CD4-positive, alpha-beta T cell treated with Interleukin-10 for 1 hour (primary cell): ENCODE measurements at regions not wholly inside any gene's neighbourhood (a gene's known extent, or its start where the extent isn't known, plus 50 kb on each side); places are given as distances from the start of the nearest gene placed in this dataset.

Experiments used
- DNase-seq: peaks from one replicate; pipeline ENCODE4 v3.0.0-alpha.2; 2020

- DNase-seq, result no peak
Observed at GRCh38 chr12:13375583-13376345, 179.2 kb downstream of the EMP1 start.

DNA sequence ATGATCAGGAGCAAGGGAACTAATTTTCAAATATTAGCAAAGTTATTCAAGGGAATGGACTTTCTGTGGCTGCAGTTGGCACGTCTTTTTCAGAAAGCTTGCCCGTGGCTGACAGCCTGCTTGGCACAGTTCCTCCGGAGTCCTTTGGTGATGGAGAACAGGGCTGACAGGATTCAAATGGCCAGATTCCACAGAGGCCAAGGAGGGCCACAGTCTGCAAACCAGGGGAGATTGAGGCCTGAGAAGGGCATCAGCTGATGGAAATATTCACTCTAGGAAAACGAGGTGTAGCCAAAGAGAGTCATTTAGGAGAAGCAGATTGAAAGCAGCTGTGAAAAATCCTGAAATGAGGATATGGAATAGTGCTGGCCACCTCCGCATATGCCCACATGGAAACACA, 178.3 kb downstream of the EMP1 start:
- no peak for DNase-seq

GRCh38 chr12:13373803-13374202, 177.3 kb downstream of the EMP1 start:
- no peak for DNase-seq

GRCh38 chr12:13373131-13373530, 176.6 kb downstream of the EMP1 start:
- DNase-seq, result no peak

GRCh38 chr12:13372386-13372785, 175.9 kb downstream of the EMP1 start:
- DNase-seq, result no peak

- no peak for DNase-seq
Observed at GRCh38 chr12:13371797-13372196, 175.3 kb downstream of the EMP1 start.

GRCh38 chr12:13371367-13371766, 174.8 kb downstream of the EMP1 start:
- DNase-seq, result no peak

- no peak for DNase-seq
Observed at GRCh38 chr12:13369474-13370056, 173.0 kb downstream of the EMP1 start.

- DNase-seq, result no peak
Observed at GRCh38 chr12:13368971-13369370, 172.4 kb downstream of the EMP1 start.

DNA sequence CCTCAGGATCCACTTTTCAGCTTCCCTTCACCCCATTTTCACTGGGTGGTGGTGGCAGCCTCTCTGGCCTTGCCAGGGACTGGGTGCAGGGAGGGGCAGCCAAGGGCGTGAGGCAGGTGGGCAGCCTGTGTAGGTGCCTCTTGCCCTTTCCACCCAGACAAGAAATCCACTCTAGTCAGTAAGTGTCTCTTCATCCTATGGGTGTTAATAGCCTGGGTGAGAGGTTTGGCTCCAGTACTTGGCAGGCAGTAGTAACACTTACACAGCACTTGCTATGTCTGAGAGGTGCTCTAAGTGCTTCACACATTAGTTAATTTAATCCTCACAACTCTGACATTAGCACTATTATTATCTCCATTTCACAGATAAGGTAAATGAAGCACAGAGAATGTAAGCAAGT, 171.9 kb downstream of the EMP1 start:
- no peak for DNase-seq

GRCh38 chr12:13367973-13368372, 171.4 kb downstream of the EMP1 start:
- DNase-seq, result no peak

DNA sequence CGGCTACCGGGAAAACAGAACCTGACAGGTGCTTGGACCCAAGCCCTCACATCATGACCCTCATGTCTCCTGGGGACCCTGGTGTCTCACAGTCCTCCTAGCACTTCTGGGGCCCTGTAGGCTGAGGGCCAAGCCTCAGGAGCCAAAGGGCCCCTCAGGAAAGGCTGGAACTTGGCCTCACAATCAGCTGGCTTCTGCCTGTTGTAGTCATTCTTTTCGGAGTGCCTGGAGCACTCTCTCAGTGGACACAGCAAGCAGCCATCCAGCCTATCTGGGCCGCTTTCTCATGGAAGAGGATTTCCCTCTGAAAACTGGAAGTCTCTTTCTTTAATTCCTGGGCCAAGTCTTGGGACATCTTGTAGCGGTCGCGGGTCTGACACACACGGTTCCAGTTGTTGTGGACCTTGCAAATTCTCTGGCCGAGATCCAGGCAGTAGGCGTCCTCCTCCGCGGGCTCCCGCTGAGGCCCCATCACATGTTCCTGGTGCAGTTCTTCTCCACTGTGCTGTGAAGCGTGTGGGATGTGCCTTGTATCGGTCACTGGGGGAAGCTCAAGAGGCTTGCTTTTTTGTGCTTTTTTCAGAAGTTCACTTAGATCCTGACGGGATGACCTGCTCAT, 169.3 kb downstream of the EMP1 start:
- no peak for DNase-seq

GRCh38 chr12:13362260-13362841, 165.8 kb downstream of the EMP1 start:
- DNase-seq, result peak; percentile 25

DNA sequence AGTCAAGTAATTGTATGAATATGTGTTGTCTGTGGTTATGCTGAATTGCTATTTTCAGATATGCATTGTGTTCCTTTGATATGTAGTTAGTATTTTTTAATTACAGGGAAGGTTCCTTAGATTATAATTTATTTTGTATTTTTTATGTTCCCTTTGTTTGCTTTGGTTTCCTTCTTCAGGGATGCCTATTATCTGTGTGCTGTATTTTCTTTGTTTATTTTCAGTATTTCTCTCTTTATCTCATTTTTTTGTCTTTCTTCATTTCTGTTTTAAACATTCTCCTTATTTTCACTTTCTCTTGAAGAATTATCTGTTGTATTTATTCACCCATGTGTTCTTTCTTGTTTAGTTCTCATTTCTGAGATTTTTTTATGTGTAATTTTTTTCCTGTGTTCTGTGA, 163.1 kb downstream of the EMP1 start:
- DNase-seq, result no peak

DNA sequence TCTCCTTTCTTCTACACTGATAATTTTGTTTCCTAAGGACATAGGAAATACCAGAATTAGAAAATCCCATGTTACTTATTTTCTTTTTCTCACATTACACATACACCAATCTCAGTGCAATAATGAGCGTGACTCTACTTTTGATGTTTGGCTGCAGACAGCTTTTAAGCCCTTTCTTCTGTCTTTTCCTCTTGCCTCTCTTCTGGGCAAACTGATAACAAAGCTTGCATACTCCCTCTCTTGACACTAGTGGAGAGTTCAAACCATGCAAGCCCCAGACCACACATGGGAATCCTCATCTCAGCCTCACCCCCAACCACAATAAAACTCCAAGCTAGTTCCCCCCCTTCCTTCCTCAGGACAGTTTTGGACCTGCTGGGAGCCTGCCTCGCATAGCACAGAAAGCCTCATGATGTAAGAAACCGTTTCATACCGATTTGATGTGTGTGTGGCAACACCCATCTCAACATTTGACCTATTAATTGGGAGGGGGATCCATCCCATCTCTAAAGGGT, 161.9 kb downstream of the EMP1 start:
- no peak for DNase-seq

DNA sequence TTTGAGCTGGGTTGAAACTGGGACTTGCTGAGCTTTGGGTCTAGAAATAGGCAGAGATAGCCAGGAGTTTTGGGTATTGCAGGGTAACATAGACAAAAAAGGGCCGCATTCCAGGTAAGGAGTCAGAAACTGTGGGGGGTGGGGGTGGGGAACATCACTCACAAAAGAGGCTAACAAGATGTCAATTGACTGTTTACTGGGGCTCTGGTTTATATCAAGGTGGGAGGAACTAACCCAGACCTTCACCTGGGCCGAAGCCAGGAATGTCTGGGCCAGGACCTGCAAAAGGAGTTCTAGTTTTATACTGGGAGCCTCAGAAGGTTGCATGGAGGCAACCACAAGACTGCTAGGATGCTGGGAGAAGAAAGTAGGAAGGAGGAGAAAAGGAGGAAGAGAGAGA, 154.4 kb downstream of the EMP1 start:
- DNase-seq, result no peak

GRCh38 chr12:13350381-13350780, 153.9 kb downstream of the EMP1 start:
- no peak for DNase-seq

DNA sequence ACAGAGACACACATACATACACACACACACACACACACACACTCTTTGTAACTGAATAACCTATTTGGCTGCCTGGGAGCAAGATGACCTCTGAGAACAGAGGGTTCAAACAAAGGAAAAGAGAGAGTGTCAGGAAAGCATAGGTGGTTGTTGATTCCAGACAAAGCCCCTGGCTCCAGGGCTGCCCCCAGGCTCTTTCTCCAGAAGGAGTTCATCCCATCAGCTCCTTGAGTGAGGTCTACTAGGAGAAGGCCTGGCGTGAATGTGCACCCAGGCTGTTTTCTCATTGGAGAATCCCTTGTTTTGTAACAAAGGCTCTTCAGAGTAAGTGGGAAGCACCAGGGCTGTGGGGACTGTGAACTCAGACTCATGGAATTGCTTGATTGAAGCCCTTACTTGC, 151.9 kb downstream of the EMP1 start:
- DNase-seq, result no peak

- no peak for DNase-seq
Observed at GRCh38 chr12:13347241-13348043, 150.9 kb downstream of the EMP1 start.

DNA sequence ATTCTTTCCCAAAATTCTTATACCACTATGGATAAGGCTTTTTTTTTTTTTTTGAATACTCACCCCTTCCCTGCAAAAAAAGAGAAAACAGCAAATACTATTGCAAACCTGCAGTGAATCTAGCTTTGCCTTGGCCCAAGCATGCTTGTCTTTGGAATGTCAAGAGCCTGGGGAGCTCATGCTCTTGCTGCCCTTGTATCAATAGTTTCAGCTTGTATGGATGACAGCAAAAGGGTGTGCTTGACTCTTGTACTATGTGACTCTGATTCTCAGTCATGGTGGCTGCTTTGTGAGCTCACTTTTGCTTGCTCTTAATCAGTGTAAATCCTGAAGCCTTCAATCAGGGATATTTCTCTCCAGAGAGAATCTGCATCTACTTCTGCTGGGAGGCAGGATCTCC, 149.2 kb downstream of the EMP1 start:
- DNase-seq, result no peak

GRCh38 chr12:13343375-13343774, 146.8 kb downstream of the EMP1 start:
- DNase-seq, result no peak

DNA sequence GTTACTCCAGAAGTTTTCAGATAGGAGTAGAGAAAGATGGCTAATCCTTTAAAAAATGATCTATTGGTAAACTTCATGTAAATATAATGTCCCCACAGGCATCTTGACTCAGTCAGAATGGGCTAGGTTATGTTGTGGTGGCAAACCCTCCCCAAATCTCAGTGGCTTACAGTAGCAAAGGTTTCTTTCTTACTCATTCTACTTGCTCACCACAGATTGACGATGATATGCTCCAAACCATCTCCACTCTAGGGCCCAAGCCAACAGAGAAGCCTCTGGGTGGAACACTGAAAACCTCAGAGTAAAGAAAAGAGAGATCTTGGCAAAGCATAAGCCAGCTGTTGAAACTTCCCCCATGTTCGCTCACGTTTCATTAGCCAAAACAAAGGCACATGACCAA, 146.4 kb downstream of the EMP1 start:
- DNase-seq, result no peak

DNA sequence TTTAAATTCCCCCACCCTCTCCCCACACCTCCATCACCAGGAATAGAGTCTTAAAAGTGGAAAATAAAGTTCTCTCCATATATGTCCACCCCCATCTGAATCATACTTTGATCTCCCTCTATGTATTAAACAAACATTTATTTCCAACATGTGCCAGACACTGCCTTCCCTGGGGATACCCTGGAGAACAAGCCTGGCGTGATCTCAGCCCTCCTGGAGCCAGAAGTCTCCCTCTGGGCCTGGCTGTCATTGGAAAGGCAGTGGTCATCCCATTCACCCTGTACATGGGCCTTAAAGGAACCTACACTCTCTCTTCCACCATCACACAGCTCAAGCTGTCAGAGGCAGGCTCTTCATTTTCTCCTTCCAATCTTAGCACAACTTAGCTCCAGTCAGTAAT, 143.6 kb downstream of the EMP1 start:
- DNase-seq, result no peak
